ENCODE measurements at regions not wholly inside any gene's neighbourhood (a gene's known extent, or its start where the extent isn't known, plus 50 kb on each side); places are given as distances from the start of the nearest gene placed in this dataset.
"Not testable (repeated sequence)": the region's sequence is repeated elsewhere in the genome, so short reads cannot be mapped to it uniquely, and the experiment has no call there.

DNA sequence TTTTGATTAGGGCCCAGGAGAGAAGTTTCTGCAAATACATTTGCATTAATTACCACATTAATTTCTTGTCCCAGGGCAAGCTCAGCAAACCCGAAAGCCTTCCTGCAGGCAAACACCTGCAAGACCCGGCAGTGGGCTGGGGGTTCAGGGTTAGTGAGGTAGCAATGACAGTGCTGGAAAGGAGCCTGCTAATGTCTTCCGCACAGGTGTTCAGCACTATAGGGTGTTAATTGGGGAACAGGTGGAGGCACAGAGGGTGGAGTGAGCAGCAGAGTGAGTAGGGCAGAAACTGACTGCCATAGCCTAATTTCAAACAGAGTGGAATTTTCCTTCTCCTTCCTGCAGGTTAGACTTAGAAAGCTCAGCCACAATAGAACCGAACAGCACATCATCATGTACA lies 50.9 kb upstream of the UBASH3B start:
- DNase-seq = no peak

GRCh38 chr11:122601141-122602125 lies 54.1 kb upstream of the UBASH3B start:
- no peak for DNase-seq

DNA sequence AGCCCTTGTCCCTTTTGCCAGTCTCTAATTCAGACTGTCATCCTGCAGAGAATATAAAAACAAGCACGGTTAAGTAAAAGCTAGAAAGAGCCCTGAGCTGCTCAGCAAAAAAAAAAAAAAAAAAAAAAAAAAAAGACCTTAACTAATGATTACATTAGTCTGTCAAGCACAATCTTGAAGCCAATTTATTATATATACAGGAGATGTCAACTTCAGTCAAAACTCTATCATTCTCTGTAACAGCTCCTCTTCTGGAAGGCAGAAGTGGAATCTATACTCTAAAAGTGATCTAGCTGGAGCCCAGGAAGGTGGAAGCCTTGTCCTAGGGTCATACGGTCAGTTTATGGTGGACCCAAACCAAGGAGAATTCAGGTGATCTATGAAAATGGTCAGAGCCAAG lies 55.2 kb upstream of the UBASH3B start:
- no peak for DNase-seq

DNA sequence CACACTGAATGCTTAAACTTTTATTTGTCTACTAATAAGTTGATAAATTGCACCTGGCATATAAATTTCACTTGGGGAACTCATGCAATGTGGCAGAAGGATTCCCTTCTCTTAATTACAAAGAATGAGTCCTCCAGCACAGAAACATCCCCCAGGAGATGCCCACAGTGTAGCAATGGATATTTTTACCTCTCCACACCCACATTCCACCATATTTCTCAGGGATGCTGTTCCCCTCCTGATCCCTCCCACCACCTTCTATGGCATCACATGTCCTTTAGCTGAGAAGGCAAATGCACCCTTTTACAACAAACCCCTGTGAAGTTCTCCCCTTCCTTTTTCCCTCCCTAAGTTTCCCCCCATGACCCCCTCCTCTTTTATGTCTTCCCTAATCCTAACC lies 56.1 kb upstream of the UBASH3B start:
- DNase-seq = no peak

DNA sequence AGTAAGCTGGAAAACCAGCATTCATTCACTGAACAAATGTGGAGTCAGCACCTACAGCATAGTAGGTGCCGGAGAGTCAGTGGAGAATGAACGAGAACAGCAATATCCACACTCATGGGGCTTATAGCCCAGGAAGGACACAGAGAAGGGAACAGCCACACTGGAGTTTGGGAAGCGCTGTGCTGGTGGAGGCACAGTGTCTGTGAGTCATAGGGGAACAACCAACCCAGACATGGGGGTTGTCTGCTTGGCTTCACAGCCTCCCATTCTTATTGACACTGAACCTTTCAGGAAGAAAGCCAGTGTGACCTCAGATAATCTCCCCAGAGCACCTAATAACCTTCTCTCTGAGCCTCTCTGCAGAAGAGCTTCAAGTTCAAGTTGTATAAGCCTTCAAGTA lies 56.6 kb upstream of the UBASH3B start:
- no peak for DNase-seq

GRCh38 chr11:122597511-122597910 lies 58.0 kb upstream of the UBASH3B start:
- DNase-seq = no peak

DNA sequence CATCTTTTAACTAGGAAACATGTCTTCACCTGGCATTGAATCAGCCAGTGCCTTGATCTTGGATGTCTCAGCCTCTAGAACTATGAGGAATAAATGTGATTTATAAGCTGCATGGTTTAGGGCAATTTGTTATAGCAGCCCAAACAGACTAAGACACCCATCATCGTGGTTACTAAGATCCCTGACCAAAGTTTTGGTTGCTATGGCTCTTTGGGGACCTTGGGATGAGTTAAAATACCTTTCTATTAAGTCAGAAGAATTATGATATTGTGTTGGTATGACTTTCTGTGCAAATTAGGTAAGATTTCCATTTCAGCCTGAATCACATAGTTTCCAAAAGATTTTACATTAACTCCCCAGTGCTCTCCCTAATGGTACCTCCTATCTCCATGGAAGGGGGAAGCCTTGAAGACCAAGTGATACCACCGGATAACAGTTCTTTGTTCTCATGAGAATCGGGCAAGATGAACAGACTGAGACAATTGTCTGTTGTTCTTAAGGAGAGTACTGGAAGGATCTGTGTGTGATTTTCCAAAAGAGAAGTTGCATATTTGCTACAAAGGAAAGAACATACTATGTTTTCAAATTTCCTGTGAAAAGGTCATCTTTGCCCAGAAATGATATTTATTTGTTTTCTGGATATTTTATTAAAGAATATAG lies 60.4 kb upstream of the UBASH3B start:
- no peak for DNase-seq

- DNase-seq = no peak
Measured at GRCh38 chr11:122593473-122594420, 61.8 kb upstream of the UBASH3B start.

GRCh38 chr11:122592641-122593040 lies 62.9 kb upstream of the UBASH3B start:
- no peak for DNase-seq

DNA sequence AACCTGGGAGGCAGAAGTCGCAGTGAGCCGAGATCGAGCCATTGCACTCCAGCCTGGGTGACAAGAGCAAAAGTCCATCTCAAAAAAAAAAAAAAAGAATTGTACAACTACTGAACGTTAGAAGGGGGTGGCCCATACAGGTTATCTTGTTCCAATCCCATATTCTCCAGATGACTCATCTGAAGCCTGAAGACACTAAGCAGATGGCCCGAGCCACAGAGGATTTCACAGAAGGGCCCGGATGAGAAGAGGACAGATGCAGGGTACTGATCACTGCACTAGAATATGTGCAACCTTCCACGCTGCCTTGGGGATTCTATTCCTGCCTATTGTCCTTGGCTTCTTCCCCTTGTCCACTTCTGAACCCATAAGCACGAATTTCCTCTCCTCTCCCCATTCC lies 70.9 kb upstream of the UBASH3B start:
- DNase-seq = no peak

DNA sequence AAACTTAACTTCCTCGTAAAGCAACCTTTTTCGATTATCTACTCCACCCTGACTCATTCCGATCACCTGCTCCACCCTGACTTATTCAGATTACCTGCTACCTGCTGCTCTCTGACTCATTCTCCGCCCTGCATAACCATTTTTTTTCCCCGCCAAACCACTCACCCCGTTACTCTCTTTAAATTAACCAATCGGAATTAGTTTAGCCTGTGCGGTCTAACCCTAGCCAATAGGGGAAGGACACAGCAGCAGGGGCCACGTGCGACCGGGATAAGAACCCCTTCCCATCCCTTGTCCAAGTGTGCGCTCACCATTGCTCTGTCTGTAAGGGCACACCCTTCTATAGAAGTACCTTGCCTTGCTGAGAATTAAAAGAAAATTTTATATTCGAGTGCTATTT lies 75.5 kb upstream of the UBASH3B start:
- not testable (repeated sequence) for DNase-seq

DNA sequence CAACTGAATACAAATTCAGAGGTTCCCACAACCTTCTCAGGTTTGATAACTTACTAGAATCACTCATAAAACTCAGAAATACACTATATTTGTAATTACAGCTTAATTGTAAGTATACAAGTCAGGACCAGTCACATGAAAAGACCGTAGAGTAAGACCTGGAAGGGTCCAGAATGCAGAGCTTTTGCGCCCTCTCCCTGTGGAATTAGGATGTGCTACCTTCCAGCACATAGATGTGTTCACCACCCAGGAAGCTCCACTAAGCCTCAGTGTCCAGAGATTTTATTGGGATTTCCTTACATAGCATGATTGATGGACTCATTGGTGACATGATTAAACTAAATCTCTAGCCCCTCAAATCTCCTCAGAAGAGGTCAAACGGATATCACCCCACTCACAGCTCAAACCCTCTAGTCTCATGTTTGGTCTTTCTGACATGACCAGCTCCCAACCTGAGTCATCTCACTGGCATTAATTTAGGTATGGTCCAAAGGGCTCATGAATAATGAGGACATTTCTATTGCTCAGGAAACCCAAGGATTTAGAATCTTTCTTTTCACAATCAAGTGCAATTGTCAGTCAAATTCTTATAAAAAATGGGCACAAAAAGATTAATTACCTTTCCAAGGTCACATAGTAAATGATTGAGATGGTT lies 77.2 kb upstream of the UBASH3B start:
- no peak for DNase-seq

GRCh38 chr11:122572592-122572991 lies 82.9 kb upstream of the UBASH3B start:
- DNase-seq = no peak

DNA sequence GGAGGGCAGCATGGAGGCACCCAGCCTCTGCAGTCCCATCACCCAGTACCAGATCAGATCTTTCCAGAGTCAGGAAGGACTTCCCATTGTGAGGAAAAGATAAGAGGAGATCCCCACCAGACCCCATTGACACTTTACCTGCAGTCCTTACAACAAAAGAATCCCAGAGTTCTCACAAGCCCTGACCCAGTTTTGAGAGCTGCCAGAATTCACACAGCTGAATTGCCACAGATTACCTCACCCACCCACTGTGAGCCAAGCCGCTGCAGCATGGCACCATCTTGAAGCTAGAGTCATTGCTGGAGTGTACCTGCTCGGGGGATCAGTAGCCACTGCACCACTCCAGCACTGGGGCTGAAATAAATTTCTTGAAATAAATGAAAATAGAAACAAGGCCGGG lies 91.8 kb upstream of the UBASH3B start:
- no peak for DNase-seq

DNA sequence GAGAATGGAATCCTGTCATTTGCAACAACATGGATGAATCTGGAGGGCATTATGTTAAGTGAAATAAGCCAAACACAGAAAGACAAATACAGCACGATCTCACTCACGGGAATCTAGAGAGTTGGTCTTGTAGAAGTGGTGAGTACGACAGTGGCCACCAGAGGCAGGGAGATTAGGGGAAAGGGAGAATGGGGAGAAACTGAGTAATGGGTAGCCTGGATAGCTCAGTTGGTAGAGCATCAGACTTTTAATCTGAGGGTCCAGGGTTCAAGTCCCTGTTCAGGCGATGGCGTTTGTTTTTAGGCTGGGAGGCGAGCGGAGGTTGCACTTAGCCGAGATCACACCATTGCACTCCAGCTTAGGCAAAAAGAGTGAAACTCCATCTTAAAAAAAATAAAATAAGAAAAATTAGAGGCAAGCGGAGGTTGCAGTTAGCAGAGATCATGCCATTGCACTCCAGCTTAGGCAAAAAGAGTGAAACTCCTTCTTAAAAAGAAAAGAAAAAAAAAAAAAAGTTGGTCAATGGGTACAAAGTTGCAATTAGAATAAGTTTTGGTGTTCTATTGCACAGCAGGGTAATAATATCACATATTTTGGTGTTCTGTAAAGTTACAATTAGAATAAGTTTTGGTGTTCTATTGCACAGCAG lies 95.7 kb upstream of the UBASH3B start:
- DNase-seq = no peak

- DNase-seq = not testable (repeated sequence)
Measured at GRCh38 chr11:122559218-122559617, 96.3 kb upstream of the UBASH3B start.

GRCh38 chr11:122557163-122557562 lies 98.4 kb upstream of the UBASH3B start:
- DNase-seq = not testable (repeated sequence)

GRCh38 chr11:122556605-122557004 lies 98.9 kb upstream of the UBASH3B start:
- peak; percentile 31 for DNase-seq

DNA sequence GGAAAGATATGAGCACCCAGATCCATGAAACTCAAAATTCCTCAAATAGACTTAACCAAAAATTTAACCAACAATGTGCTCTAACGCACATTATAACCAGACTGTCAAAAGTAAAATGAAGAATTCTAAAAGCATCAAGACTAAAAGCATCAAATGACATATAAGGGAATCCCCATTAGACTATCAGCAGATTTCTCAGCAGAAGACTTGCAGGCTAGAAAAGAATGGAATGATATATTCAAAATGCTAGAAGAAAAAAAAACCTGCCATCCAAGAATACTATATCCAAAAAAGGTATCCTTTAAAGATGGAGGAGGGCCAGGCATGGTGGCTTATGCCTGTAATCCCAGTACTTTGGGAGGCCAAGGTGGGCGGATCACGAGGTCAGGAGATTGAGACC lies 117.5 kb upstream of the UBASH3B start:
- DNase-seq = no peak

- no peak for DNase-seq
Measured at GRCh38 chr11:122524898-122525297, 130.6 kb upstream of the UBASH3B start.

DNA sequence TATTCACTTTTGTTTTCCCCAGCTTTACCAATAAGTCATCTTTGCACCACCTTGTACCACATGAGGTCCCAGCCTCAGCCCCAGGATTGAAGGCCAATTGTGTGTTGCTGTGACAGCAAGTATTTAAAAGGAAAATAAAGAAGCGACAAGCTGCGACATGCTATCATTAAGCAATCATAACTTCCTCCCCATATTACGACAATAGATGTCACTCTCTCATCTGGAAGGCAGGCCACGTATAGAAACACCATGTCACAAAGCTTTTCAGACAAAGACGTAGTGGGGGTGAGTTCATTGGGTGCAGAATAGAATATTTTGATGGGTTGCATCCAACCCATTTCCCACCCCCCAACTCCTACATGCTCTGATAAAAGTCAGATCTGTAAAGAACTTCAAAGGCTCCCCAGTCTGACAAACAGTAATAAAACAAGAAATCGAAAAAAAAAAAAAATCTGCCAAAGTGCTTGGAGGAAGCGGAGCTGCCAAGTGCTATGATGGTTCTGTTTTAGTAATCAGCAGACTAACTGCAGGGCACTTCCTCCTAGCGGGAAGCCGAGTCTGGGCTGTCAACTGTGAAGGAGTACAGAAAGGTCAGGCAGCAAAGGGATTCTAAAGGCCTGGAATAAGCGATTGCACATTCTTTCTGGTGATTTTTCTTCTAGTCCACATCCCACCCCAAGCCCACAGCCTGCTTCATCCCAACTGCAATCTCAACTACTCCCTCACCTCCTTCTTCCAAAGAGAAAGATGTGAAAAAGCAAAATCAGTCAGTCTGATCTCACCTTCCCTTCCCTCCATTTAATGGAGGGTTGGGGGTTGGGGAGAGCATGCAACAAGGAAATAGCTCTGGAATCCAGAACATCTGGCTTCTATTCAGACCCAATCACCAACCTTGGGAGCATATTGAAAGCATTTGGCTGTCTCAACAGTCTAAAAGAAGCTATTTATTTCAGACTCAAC lies 131.4 kb upstream of the UBASH3B start:
- DNase-seq = no peak

Data from CD4-positive, alpha-beta T cell treated with Interleukin-10 for 1 hour (primary cell).